Erythroblast (primary cell): ENCODE measurements at regions not wholly inside any gene's neighbourhood (a gene's known extent, or its start where the extent isn't known, plus 50 kb on each side); places are given as distances from the start of the nearest gene placed in this dataset.

Source experiments
- GATA1 ChIP-seq: IDR thresholded peaks from 2 replicates; pipeline ENCODE4 v1.6.1; 2011; ENCODE audit warnings: low read depth, mild to moderate bottlenecking, control low read depth, low read length, moderate library complexity
- POLR2A ChIP-seq: IDR thresholded peaks from 2 replicates; pipeline ENCODE4 v1.6.1; 2011; ENCODE audit warnings: mild to moderate bottlenecking, low read length

DNA sequence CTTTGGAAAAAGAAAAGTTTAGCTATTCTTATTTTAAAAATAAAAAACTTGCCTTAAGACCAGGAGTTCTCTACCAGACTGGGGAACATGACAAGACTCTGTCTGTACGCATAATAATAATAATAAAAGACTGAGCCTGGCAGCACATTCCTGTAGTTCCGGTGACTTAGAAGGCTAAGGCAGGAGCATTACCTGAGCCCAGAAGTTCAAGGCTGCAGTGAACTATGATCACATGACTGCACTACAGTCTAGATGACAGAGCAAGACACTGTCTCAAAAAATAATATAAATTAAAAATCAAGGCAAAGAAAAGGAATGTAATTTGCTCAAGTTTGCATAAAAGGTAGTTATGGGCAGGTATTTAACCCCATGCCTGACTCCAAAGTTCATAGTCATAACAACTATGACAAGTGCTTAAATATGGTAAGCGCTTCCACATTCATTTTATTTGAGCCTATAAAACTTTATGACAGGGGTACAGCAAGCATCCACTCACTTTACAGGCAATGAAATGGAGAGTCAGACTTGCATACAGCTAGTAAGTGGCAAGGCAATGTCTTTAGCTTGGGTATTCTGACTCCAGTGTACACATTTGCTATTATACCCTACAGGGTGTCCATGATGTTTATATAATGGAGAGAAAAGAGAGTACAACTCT is 1567.8 kb upstream of the PIK3C3 start:
- no peak for TF ChIP-seq POLR2A
- no peak for TF ChIP-seq GATA1
